ENCODE measurements at regions not wholly inside any gene's neighbourhood (a gene's known extent, or its start where the extent isn't known, plus 50 kb on each side); places are given as distances from the start of the nearest gene placed in this dataset.

GRCh38 chr2:151197184-151198108 lies 64.2 kb downstream of the RBM43 start:
- no peak overlapping the region for H3K27ac Mint-ChIP-seq (ENCODE audit: unreplicated experiment)
- TF ChIP-seq CTCF (IDR thresholded peaks at IDR 0.05; ENCODE audit: partially characterized antibody, unreplicated experiment): no peak
- DNase-seq: no peak
- H3K36me3 Mint-ChIP-seq (ENCODE audit: unreplicated experiment): peaks cover 3% of the 10 kb centered on the region
- H3K27me3 Mint-ChIP-seq (ENCODE audit: unreplicated experiment): no peaks in the 10 kb centered on the region
- H3K4me3 Mint-ChIP-seq (ENCODE audit: unreplicated experiment): no peak overlapping the region
- no peaks in the 10 kb centered on the region for H3K4me1 Mint-ChIP-seq (ENCODE audit: low read depth, unreplicated experiment)
- no peaks in the 10 kb centered on the region for H3K9me3 Mint-ChIP-seq (ENCODE audit: unreplicated experiment)

GRCh38 chr2:151193576-151193975 lies 68.1 kb downstream of the RBM43 start:
- TF ChIP-seq CTCF (IDR thresholded peaks at IDR 0.05; ENCODE audit: partially characterized antibody, unreplicated experiment): no peak
- Mint-ChIP-seq H3K4me1 (ENCODE audit: low read depth, unreplicated experiment) (no peaks in the 10 kb centered on the region), H3K4me3 (ENCODE audit: unreplicated experiment) (no peak overlapping the region), H3K9me3 (ENCODE audit: unreplicated experiment) (no peaks in the 10 kb centered on the region), H3K36me3 (ENCODE audit: unreplicated experiment) (peaks cover 3% of the 10 kb centered on the region), H3K27ac (ENCODE audit: unreplicated experiment) (no peak overlapping the region), H3K27me3 (ENCODE audit: unreplicated experiment) (no peaks in the 10 kb centered on the region)
- no peak for DNase-seq

- TF ChIP-seq CTCF (IDR thresholded peaks at IDR 0.05; ENCODE audit: partially characterized antibody, unreplicated experiment): no peak
- DNase-seq: no peak
- Mint-ChIP-seq H3K4me1 (ENCODE audit: low read depth, unreplicated experiment) (no peaks in the 10 kb centered on the region), H3K36me3 (ENCODE audit: unreplicated experiment) (no peaks in the 10 kb centered on the region), H3K4me3 (ENCODE audit: unreplicated experiment) (no peak overlapping the region), H3K27ac (ENCODE audit: unreplicated experiment) (no peak overlapping the region), H3K27me3 (ENCODE audit: unreplicated experiment) (no peaks in the 10 kb centered on the region), H3K9me3 (ENCODE audit: unreplicated experiment) (no peaks in the 10 kb centered on the region)
Measured at GRCh38 chr2:151192681-151193080, 69.0 kb downstream of the RBM43 start.

- no peak overlapping the region for H3K4me3 Mint-ChIP-seq (ENCODE audit: unreplicated experiment)
- no peaks in the 10 kb centered on the region for H3K9me3 Mint-ChIP-seq (ENCODE audit: unreplicated experiment)
- TF ChIP-seq CTCF (IDR thresholded peaks at IDR 0.05; ENCODE audit: partially characterized antibody, unreplicated experiment): no peak
- no peaks in the 10 kb centered on the region for H3K27me3 Mint-ChIP-seq (ENCODE audit: unreplicated experiment)
- no peak overlapping the region for H3K27ac Mint-ChIP-seq (ENCODE audit: unreplicated experiment)
- DNase-seq: no peak
- no peaks in the 10 kb centered on the region for H3K36me3 Mint-ChIP-seq (ENCODE audit: unreplicated experiment)
- H3K4me1 Mint-ChIP-seq (ENCODE audit: low read depth, unreplicated experiment): no peaks in the 10 kb centered on the region
Measured at GRCh38 chr2:151191001-151191400, 70.7 kb downstream of the RBM43 start.

- Mint-ChIP-seq H3K27me3 (ENCODE audit: unreplicated experiment) (no peaks in the 10 kb centered on the region), H3K4me3 (ENCODE audit: unreplicated experiment) (no peak overlapping the region), H3K36me3 (ENCODE audit: unreplicated experiment) (no peaks in the 10 kb centered on the region), H3K4me1 (ENCODE audit: low read depth, unreplicated experiment) (no peaks in the 10 kb centered on the region), H3K27ac (ENCODE audit: unreplicated experiment) (no peak overlapping the region), H3K9me3 (ENCODE audit: unreplicated experiment) (no peaks in the 10 kb centered on the region)
- no peak for TF ChIP-seq CTCF (IDR thresholded peaks at IDR 0.05; ENCODE audit: partially characterized antibody, unreplicated experiment)
- DNase-seq: no peak
Measured at GRCh38 chr2:151189125-151189524, 72.5 kb downstream of the RBM43 start.

All from glutamatergic neuron (in vitro differentiated cells).